A549 (cell line): ENCODE measurements at regions not wholly inside any gene's neighbourhood (a gene's known extent, or its start where the extent isn't known, plus 50 kb on each side); places are given as distances from the start of the nearest gene placed in this dataset.

Source experiments
- ATAC-seq, 2 experiments: fragments of 200-7000 bp in 1 of 2; fragments of >200 bp in 1 of 2; cut with Nextera tagmentation in 1 of 2; cut with Tn5 transposase in 1 of 2; 3 replicates each; pipeline versions ENCODE4 v1.8.0 to v1.9.1; 2018 to 2020; ENCODE audit warnings: mild to moderate bottlenecking in 1 of 2, moderate library complexity in 1 of 2
- CTCF ChIA-PET: fragments of 300-600 bp; sonication (Branson Sonifier 250); formaldehyde crosslinking; extraction: SDS; loops from one replicate; lab custom pipeline; 2021; ENCODE audit warnings: antibody characterized with exemption, inconsistent platforms; lab: Yijun Ruan, JAX
- POLR2A ChIA-PET: fragments of 350-600 bp; formaldehyde crosslinking; extraction: SDS; loops from one replicate; lab custom pipeline; 2021; ENCODE audit warnings: antibody characterized with exemption, inconsistent platforms; lab: Yijun Ruan, JAX
- DNase-seq, 2 experiments: peaks; one replicate each; pipeline versions ENCODE4 v3.0.0 to v3.0.0-alpha.2; 2011 to 2016; ENCODE audit warnings: low read depth in 1 of 2, low spot score in 1 of 2
- FAIRE-seq: peaks from 2 replicates; lab custom pipeline; 2011; peaks lifted over from hg19 to GRCh38; lab: Jason Lieb, UNC
- H3K27ac ChIP-seq, 2 experiments: fragments of >200 bp; sonication (Bioruptor Twin); formaldehyde crosslinking; 3 replicates each; pipeline ENCODE4 v1.5.1; 2016 to 2017
- H3K4me1 ChIP-seq: fragments of >200 bp; sonication (Bioruptor Twin); formaldehyde crosslinking; 3 replicates; pipeline ENCODE4 v1.6.1; 2016
- H3K4me2 ChIP-seq: fragments of >200 bp; sonication (Bioruptor Twin); formaldehyde crosslinking; 3 replicates; pipeline ENCODE4 v1.6.1; 2016
- H3K4me3 ChIP-seq: fragments of >200 bp; sonication (Bioruptor Twin); formaldehyde crosslinking; 3 replicates; pipeline ENCODE4 v1.5.1; 2016
- H3K9me3 ChIP-seq: fragments of >200 bp; sonication (Bioruptor Twin); formaldehyde crosslinking; 3 replicates; pipeline ENCODE4 v1.6.1; 2016
- BHLHE40 ChIP-seq: IDR thresholded peaks from 2 replicates; pipeline ENCODE4 v1.6.1; 2012; ENCODE audit warnings: low read depth, low read length, inconsistent platforms
- CBX8 ChIP-seq: fragments of 200-600 bp; sonication (generic); IDR thresholded peaks from 2 replicates; pipeline ENCODE4 v1.6.1; 2016
- CEBPB ChIP-seq, 2 experiments: fragments of >200 bp in 1 of 2; sonication (Bioruptor Twin) in 1 of 2; formaldehyde crosslinking in 1 of 2; IDR thresholded peaks; 2 replicates each; pipeline ENCODE4 v1.6.1; 2012 to 2016
- CHD4 ChIP-seq: fragments of 200-600 bp; sonication (generic); IDR thresholded peaks from 2 replicates; pipeline ENCODE4 v1.6.1; 2016; ENCODE audit warnings: antibody characterized with exemption, mild to moderate bottlenecking, borderline replicate concordance
- E2F6 ChIP-seq: IDR thresholded peaks from 2 replicates; pipeline ENCODE4 v1.6.1; 2012; ENCODE audit warnings: low read depth, borderline replicate concordance
- EHF ChIP-seq: fragments of 250-450 bp; sonication (Bioruptor Pico); IDR thresholded peaks from 2 replicates; pipeline ENCODE4 v1.5.0; 2020; ENCODE audit warnings: mild to moderate bottlenecking
- ESRRA ChIP-seq: fragments of 150-350 bp; IDR thresholded peaks from 2 replicates; pipeline ENCODE4 v1.6.1; 2014; ENCODE audit warnings: mild to moderate bottlenecking, low read length, borderline replicate concordance
- FOSB ChIP-seq: fragments of 250-450 bp; sonication (Bioruptor Pico); IDR thresholded peaks from 2 replicates; pipeline ENCODE4 v1.5.0; 2020; ENCODE audit warnings: mild to moderate bottlenecking, moderate library complexity
- FOSL2 ChIP-seq, 2 experiments: fragments of 450-650 bp in 1 of 2; fragments of >200 bp in 1 of 2; sonication (Bioruptor Twin) in 1 of 2; formaldehyde crosslinking; IDR thresholded peaks; 2 replicates each; pipeline versions ENCODE4 v1.5.0 to v1.6.1; 2016 to 2020; ENCODE audit warnings: mild to moderate bottlenecking in 1 of 2, moderate library complexity in 1 of 2
- GATA3 ChIP-seq: IDR thresholded peaks from 2 replicates; pipeline ENCODE4 v1.6.1; 2012; ENCODE audit warnings: borderline replicate concordance
- HDAC2 ChIP-seq: fragments of 200-600 bp; sonication (generic); IDR thresholded peaks from 2 replicates; pipeline ENCODE4 v1.6.1; 2016
- HMGXB4 ChIP-seq: fragments of 250-450 bp; sonication (Bioruptor Pico); IDR thresholded peaks from 2 replicates; pipeline ENCODE4 v1.5.0; 2021; ENCODE audit warnings: mild to moderate bottlenecking, moderate library complexity, borderline replicate concordance
- JUN ChIP-seq, 2 experiments: fragments of >200 bp; sonication (Bioruptor Twin); formaldehyde crosslinking; IDR thresholded peaks; 2 replicates in 1 of 2; 3 replicates in 1 of 2; pipeline ENCODE4 v1.6.1; 2016 to 2017
- KDM5A ChIP-seq: fragments of 200-600 bp; sonication (generic); IDR thresholded peaks from 2 replicates; pipeline ENCODE4 v1.6.1; 2016; ENCODE audit warnings: antibody characterized with exemption, mild to moderate bottlenecking
- MAFK ChIP-seq: fragments of 450-650 bp; IDR thresholded peaks from 2 replicates; pipeline ENCODE4 v1.6.1; 2014; ENCODE audit not compliant: partially characterized antibody
- MAZ ChIP-seq: fragments of 150-350 bp; IDR thresholded peaks from 2 replicates; pipeline ENCODE4 v1.6.1; 2014; ENCODE audit warnings: antibody characterized with exemption, low read depth, low read length, borderline replicate concordance
- NFE2L2 ChIP-seq: fragments of 150-350 bp; conservative IDR thresholded peaks from 2 replicates; pipeline ENCODE4 v1.6.1; 2014; ENCODE audit warnings: low read length
- NPAS2 ChIP-seq: fragments of 250-450 bp; sonication (Bioruptor Pico); IDR thresholded peaks from 2 replicates; pipeline ENCODE4 v1.8.0; 2022; ENCODE audit warnings: mild to moderate bottlenecking, moderate library complexity, borderline replicate concordance
- NR3C1 ChIP-seq: fragments of >200 bp; sonication (Bioruptor Twin); formaldehyde crosslinking; IDR thresholded peaks from 3 replicates; pipeline ENCODE4 v1.6.1; 2017
- POLR2A ChIP-seq: IDR thresholded peaks from 2 replicates; pipeline ENCODE4 v1.6.1; 2012; ENCODE audit warnings: mild to moderate bottlenecking, low read length
- RARB ChIP-seq: fragments of 250-450 bp; sonication (Bioruptor Pico); IDR thresholded peaks from 2 replicates; pipeline ENCODE4 v1.8.0; 2021; ENCODE audit warnings: mild to moderate bottlenecking, moderate library complexity
- RCOR1 ChIP-seq: fragments of 150-350 bp; IDR thresholded peaks from 2 replicates; pipeline ENCODE4 v1.6.1; 2014; ENCODE audit warnings: antibody characterized with exemption, low read length, low read depth
- SMC3 ChIP-seq: fragments of >200 bp; sonication (Bioruptor Twin); formaldehyde crosslinking; IDR thresholded peaks from 3 replicates; pipeline ENCODE4 v1.6.1; 2018; ENCODE audit warnings: inconsistent platforms
- SREBF2 ChIP-seq: fragments of 450-650 bp; IDR thresholded peaks from 2 replicates; pipeline ENCODE4 v1.6.1; 2014; ENCODE audit warnings: mild to moderate bottlenecking, moderate library complexity
- USF2 ChIP-seq: fragments of 450-650 bp; IDR thresholded peaks from 2 replicates; pipeline ENCODE4 v1.6.1; 2014; ENCODE audit warnings: antibody characterized with exemption
- ZNF302 ChIP-seq: fragments of 250-450 bp; sonication (Bioruptor Pico); IDR thresholded peaks from 2 replicates; pipeline ENCODE4 v1.9.0; 2021; ENCODE audit warnings: inconsistent platforms, mild to moderate bottlenecking, moderate library complexity
- ZSCAN20 ChIP-seq: fragments of 250-450 bp; sonication (Bioruptor Pico); IDR thresholded peaks from 2 replicates; pipeline ENCODE4 v1.8.0; 2022; ENCODE audit warnings: mild to moderate bottlenecking, moderate library complexity
- WGBS: methylation state at CpG from one replicate; pipeline ENCODE4 v1.1.6; 2017; ENCODE audit errors: missing lambda C conversion rate; 5-methylcytosine and 5-hydroxymethylcytosine counted together

GRCh38 chr13:80263745-80264513, 77.0 kb downstream of the SPRY2 start (continued):
- TF ChIP-seq CEBPB (IDR thresholded peaks at IDR 0.05): no peak
- TF ChIP-seq SREBF2: no peak
- no peak for TF ChIP-seq RCOR1
- TF ChIP-seq GATA3: no peak
- no peak for TF ChIP-seq MAFK
- no peak for TF ChIP-seq USF2
- TF ChIP-seq JUN (IDR thresholded peaks at IDR 0.05): no peak
- TF ChIP-seq, all 56 proteins: peak for 0

- Histone ChIP-seq H3K4me1 (no peaks in the 10 kb centered on the region), H3K4me2 (no peak overlapping the region), H3K27ac (no peak overlapping the region), H3K9me3 (no peaks in the 10 kb centered on the region), H3K4me3 (no peak overlapping the region)
- DNase-seq (no peak), FAIRE-seq (no peak), ATAC-seq (no peak)
- TF ChIP-seq KDM5A: no peak
- no peak for TF ChIP-seq NFE2L2
- no peak for TF ChIP-seq FOSB (CRISPR knock-in tag)
- CTCF ChIA-PET: no interaction called here
- POLR2A ChIA-PET: no interaction called here
- 86% methylated on average over 4 of the region's 5 CpGs for WGBS
Measured at GRCh38 chr13:80262051-80262695, 78.8 kb downstream of the SPRY2 start.

- Histone ChIP-seq H3K4me3 (no peak overlapping the region), H3K27ac (no peak overlapping the region), H3K4me1 (no peaks in the 10 kb centered on the region), H3K9me3 (no peaks in the 10 kb centered on the region), H3K4me2 (no peak overlapping the region)
- FAIRE-seq (no peak), DNase-seq (no peak), ATAC-seq (no peak)
- ChIA-PET CTCF (no interaction called here), POLR2A (no interaction called here)
- 33% methylated on average over 1 of the region's 1 CpG for WGBS
- TF ChIP-seq EHF (CRISPR knock-in tag): no peak
- no peak for TF ChIP-seq ZSCAN20 (CRISPR knock-in tag)
- TF ChIP-seq SREBF2: no peak
Measured at GRCh38 chr13:80259159-80259558, 81.8 kb downstream of the SPRY2 start.

- DNase-seq (no peak), ATAC-seq (no peak)
- 83% methylated on average over 7 of the region's 7 CpGs for WGBS
- Histone ChIP-seq H3K4me1 (no peaks in the 10 kb centered on the region), H3K4me3 (no peak overlapping the region)
- no peak for TF ChIP-seq BHLHE40
- no peak for TF ChIP-seq POLR2A
- TF ChIP-seq CHD4: no peak
- TF ChIP-seq FOSB (CRISPR knock-in tag): no peak
- TF ChIP-seq CBX8: no peak
- TF ChIP-seq RARB: no peak
- TF ChIP-seq SMC3: no peak
- TF ChIP-seq EHF (CRISPR knock-in tag): no peak
- TF ChIP-seq ESRRA: no peak
- TF ChIP-seq HMGXB4 (CRISPR knock-in tag): no peak
- no peak for TF ChIP-seq KDM5A
- no peak for TF ChIP-seq MAZ
- TF ChIP-seq HDAC2: no peak
- no peak for TF ChIP-seq JUN (IDR thresholded peaks at IDR 0.05)
- TF ChIP-seq USF2: no peak
- no peak for TF ChIP-seq NPAS2 (CRISPR knock-in tag)
- TF ChIP-seq ZNF302: no peak
- TF ChIP-seq E2F6: no peak
- TF ChIP-seq NR3C1: no peak
- no peak for TF ChIP-seq FOSL2 (IDR thresholded peaks at IDR 0.05)
- TF ChIP-seq FOSL2 (CRISPR knock-in tag; IDR thresholded peaks at IDR 0.05): no peak
- TF ChIP-seq, all 56 proteins: peak for 0
- Histone ChIP-seq H3K4me2 (no peak overlapping the region), H3K9me3 (no peaks in the 10 kb centered on the region), H3K27ac (no peak overlapping the region)
- ChIA-PET POLR2A (no interaction called here), CTCF (no interaction called here)
- no peak for FAIRE-seq
Measured at GRCh38 chr13:80256352-80256932, 84.5 kb downstream of the SPRY2 start.
